ENCODE measurements at regions not wholly inside any gene's neighbourhood (a gene's known extent, or its start where the extent isn't known, plus 50 kb on each side); places are given as distances from the start of the nearest gene placed in this dataset.

GRCh38 chr4:100962698-100963097 lies 384.6 kb downstream of the PPP3CA start:
- TF ChIP-seq POLR2A (IDR thresholded peaks at IDR 0.05; ENCODE audit: low read length) = no peak
- no peak for TF ChIP-seq GATA1 (IDR thresholded peaks at IDR 0.05; ENCODE audit: low read depth, low read length)

Measured in erythroblast (primary cell).